NCI-H510A treated with DMSO at 0.1 percent for 48 hours (cell line): ENCODE measurements at regions not wholly inside any gene's neighbourhood (a gene's known extent, or its start where the extent isn't known, plus 50 kb on each side); places are given as distances from the start of the nearest gene placed in this dataset.
"Not testable (repeated sequence)": the region's sequence is repeated elsewhere in the genome, so short reads cannot be mapped to it uniquely, and the experiment has no call there.

Source experiments
- DNase-seq: peaks from one replicate; lab custom pipeline; 2025; lab: John Stamatoyannopoulos, UW

- DNase-seq: no peak
Measured at GRCh38 chr15:63434576-63435186, 53.0 kb upstream of the CA12 start.

- no peak for DNase-seq
Measured at GRCh38 chr15:63435204-63435820, 53.7 kb upstream of the CA12 start.

- DNase-seq: no peak
Measured at GRCh38 chr15:63436341-63436740, 54.7 kb upstream of the CA12 start.

GRCh38 chr15:63436872-63437375 lies 55.3 kb upstream of the CA12 start:
- peak; percentile 90 for DNase-seq

GRCh38 chr15:63439536-63440264 lies 58.1 kb upstream of the CA12 start:
- peak; percentile 37 for DNase-seq

- DNase-seq: no peak
Measured at GRCh38 chr15:63440265-63440648, 58.6 kb upstream of the CA12 start.

GRCh38 chr15:63440756-63441155 lies 59.1 kb upstream of the CA12 start:
- DNase-seq: no peak

- DNase-seq: no peak
Measured at GRCh38 chr15:63441266-63441665, 59.6 kb upstream of the CA12 start.

GRCh38 chr15:63442080-63442479 lies 60.4 kb upstream of the CA12 start:
- no peak for DNase-seq

- DNase-seq: no peak
Measured at GRCh38 chr15:63444611-63445010, 59.8 kb upstream of the USP3 start.

GRCh38 chr15:63446255-63446654 lies 58.1 kb upstream of the USP3 start:
- DNase-seq: no peak

GRCh38 chr15:63447017-63447676 lies 57.2 kb upstream of the USP3 start:
- DNase-seq: peak; percentile 78

GRCh38 chr15:63448266-63448665 lies 56.1 kb upstream of the USP3 start:
- DNase-seq: no peak

GRCh38 chr15:63448872-63449555 lies 55.4 kb upstream of the USP3 start:
- DNase-seq: not testable (repeated sequence)

GRCh38 chr15:63449731-63450130 lies 54.7 kb upstream of the USP3 start:
- no peak for DNase-seq

GRCh38 chr15:63450884-63451225 lies 53.5 kb upstream of the USP3 start:
- no peak for DNase-seq

- DNase-seq: no peak
Measured at GRCh38 chr15:63451671-63452315, 52.6 kb upstream of the USP3 start.

GRCh38 chr15:63452552-63453136 lies 51.7 kb upstream of the USP3 start:
- no peak for DNase-seq

GRCh38 chr15:63453186-63453905 lies 51.0 kb upstream of the USP3 start:
- DNase-seq: no peak

GRCh38 chr15:63454503-63455211 lies 49.7 kb upstream of the USP3 start:
- DNase-seq: no peak
